Mucosa of gallbladder (tissue), 1 donor: ENCODE measurements at regions not wholly inside any gene's neighbourhood (a gene's known extent, or its start where the extent isn't known, plus 50 kb on each side); places are given as distances from the start of the nearest gene placed in this dataset.
"Not testable (repeated sequence)": the region's sequence is repeated elsewhere in the genome, so short reads cannot be mapped to it uniquely, and the experiment has no call there.

Experiments
- DNase-seq: peaks from one replicate; pipeline ENCODE4 v3.0.0-alpha.2; 2020; ENCODE audit warnings: low spot score
- donor health status: DM: no; HTN: no; CAD: no.

DNA sequence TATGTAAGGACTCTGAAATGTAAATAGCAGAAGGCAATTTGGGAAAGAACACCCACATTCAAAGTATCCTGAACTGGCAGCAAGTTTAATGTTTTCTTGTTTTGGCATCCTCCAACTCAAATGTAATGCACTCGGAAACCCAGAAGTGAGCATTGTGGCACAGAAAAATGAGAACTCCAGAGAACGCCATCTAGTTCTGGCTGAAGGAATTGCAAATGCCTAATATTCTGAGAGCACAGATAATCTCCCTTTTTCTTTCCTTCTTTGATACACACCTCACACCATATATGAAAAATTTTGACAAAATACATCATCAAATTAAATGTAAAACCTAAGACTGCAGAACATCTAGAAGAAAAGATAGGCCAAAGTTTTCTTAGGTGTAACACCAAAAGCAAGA is 52.1 kb downstream of the PWWP3B start:
- DNase-seq, result no peak

- DNase-seq, result no peak
These were observed 75.3 kb downstream of the PWWP3B start for GRCh38 chrX:106243376-106243775.

GRCh38 chrX:106246511-106246910 is 78.4 kb downstream of the PWWP3B start:
- no peak for DNase-seq

DNA sequence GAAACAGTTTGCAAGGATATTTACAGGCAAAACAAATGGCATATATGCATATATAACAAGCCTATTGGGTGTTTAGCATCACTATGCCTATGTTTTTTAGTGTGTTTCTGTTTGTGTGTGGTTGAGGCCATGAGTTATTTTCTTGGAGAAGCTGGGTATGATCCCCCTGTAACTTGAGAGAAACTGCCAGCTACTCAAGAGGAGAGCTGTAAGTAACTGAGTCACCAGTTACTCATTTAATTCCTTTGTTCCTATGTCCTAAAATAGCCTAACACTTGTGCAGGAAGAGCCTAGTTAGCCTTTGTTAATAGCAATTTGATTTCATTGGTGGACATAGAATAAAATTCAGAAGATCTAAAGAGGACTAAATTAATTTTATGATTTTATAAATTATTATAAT is 79.1 kb downstream of the PWWP3B start:
- DNase-seq, result no peak

- DNase-seq, result no peak
These were observed 81.7 kb downstream of the PWWP3B start for GRCh38 chrX:106249706-106250379.

- no peak for DNase-seq
These were observed 95.7 kb downstream of the PWWP3B start for GRCh38 chrX:106263817-106264216.

DNA sequence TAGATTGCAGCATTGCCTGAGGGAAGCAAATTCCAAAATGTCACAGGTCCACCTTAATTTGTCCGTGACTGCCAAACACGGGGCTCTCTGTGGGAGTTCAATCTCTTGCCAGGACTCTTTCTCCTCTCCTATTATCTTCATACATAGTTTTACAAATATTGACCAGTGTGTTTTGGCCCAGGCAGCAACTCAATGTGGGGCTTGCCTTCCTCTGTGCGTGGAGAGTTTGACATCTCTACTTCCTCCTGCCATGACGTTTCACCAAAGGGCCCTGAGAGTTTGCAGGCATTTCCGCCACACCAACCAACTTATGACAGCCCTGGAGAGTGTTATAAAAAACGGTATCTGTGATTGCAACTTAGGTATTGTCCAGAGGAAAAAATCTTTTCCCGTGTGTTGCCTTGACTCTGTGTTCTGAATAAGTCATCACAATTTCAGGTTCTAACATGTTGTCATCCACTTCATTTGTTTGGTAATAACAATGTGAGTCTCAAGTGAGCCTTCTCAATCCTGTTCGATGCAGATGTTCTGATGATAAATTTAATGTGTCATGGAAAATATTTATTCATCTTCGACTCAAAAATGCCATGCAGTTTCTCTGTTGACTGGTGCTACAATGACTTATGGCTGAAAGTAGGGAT is 106.0 kb downstream of the PWWP3B start:
- DNase-seq, result not testable (repeated sequence)

GRCh38 chrX:106275172-106275571 is 107.1 kb downstream of the PWWP3B start:
- not testable (repeated sequence) for DNase-seq

- no peak for DNase-seq
These were observed 110.8 kb downstream of the PWWP3B start for GRCh38 chrX:106278951-106279350.

GRCh38 chrX:106281383-106281782 is 113.3 kb downstream of the PWWP3B start:
- DNase-seq, result no peak

DNA sequence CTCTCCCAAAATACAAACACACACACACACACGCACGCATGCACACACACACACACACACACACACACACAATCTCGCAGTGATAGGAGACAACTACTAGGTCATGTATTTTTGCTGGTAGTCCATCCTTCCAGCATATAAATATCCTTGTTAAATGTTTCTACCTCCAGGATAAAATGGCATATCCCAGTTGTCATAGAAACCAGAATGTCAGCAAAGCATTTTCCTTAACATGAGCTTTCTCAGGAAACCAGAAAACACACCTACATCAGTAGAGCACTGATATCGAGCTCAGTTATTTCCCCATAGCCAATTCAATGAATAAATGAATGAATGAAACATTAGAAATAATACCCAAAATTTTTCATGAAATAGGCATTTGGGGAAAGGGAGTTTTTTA is 115.7 kb downstream of the PWWP3B start:
- DNase-seq, result no peak

GRCh38 chrX:106284431-106285025 is 116.4 kb downstream of the PWWP3B start:
- DNase-seq, result no peak

GRCh38 chrX:106286053-106286650 is 118.0 kb downstream of the PWWP3B start:
- DNase-seq, result no peak

- DNase-seq, result not testable (repeated sequence)
These were observed 122.7 kb downstream of the PWWP3B start for GRCh38 chrX:106290778-106291177.

GRCh38 chrX:106291779-106292390 is 123.8 kb downstream of the PWWP3B start:
- DNase-seq, result not testable (repeated sequence)

DNA sequence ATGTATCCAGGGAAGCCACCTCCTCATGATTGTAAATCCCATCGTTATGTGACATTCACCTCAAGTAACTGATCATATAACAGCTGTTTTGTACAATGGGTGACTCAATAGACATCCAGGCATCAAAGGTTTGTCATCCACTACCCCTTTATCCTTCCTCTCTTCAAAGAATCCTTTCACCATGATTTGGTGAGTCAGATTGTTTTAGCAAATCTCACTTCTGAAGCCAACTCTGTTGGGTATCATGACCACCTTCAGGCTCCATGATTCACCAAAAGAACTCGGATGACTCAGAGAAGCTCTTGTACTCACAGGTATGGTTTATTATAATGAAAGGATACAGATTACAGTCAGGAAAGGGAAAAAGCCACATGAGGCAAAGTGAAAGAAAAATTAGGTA is 132.1 kb downstream of the PWWP3B start:
- no peak for DNase-seq

DNA sequence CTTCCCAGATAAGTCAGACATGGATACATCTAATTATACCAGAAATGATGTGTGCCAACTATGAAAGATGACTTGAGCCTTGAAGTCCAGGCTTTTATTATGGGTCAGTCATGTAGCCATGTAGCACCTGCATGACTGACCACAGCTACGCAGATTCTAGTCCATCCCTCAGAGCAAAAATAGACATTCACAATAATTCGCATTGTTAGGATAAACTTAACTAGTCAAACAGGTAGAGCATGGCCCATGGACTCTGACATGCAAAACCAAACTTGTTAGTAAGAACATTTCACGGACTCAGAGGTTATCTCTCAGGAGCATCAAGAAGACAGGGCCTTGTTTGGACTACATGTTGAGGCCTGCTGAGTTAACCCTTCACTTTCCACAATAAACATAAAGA is 132.6 kb downstream of the PWWP3B start:
- no peak for DNase-seq

GRCh38 chrX:106302304-106302703 is 134.2 kb downstream of the PWWP3B start:
- DNase-seq, result no peak

DNA sequence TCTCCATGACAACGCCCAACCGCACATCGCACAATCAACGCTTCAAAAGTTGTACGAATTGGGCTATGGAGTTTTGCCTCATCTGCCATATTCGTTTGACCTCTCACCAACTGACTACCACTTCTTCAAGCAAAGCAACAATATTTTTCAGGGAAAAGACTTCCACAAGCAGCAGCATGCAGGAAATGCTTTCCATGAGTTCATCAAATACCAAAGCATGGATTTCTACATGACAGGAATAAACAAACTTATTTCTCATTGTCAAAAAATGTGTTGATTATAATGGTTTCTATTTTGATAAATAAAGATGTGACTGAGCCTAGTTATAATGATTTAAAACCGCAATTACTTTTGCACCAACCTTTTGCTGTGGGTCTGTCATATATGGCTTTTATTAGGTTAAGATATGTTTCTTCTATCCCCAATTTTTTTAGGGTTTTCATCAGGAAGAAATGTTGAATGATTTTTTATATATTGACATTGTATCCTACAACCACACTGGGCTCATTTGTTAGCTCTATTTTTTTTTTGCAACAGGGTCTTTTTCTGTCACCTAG is 138.4 kb downstream of the PWWP3B start:
- no peak for DNase-seq

- DNase-seq, result no peak
These were observed 155.3 kb downstream of the PWWP3B start for GRCh38 chrX:106323357-106323756.

DNA sequence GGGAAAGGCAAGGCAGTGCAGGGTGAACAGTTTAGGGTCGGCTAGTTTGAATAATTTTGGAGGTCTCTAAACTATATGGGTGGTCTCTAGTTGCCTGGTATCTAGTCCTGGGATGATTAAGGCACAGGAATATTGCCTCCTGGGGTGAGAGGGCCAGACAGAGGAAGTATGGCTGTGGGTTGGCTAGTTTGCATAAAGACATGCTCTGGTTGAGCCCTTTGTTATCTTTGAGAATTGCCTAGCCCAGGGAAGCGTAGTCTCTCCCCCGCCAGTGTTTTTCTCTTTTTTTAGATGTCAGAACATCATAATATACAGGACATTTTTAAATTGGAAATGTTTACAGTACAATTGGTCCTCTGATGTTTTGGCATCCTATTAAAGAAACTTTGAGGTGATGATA is 163.5 kb downstream of the PWWP3B start:
- no peak for DNase-seq

GRCh38 chrX:106341823-106342222 is 173.7 kb downstream of the PWWP3B start:
- DNase-seq, result no peak
